ENCODE measurements at regions not wholly inside any gene's neighbourhood (a gene's known extent, or its start where the extent isn't known, plus 50 kb on each side); places are given as distances from the start of the nearest gene placed in this dataset.

DNA sequence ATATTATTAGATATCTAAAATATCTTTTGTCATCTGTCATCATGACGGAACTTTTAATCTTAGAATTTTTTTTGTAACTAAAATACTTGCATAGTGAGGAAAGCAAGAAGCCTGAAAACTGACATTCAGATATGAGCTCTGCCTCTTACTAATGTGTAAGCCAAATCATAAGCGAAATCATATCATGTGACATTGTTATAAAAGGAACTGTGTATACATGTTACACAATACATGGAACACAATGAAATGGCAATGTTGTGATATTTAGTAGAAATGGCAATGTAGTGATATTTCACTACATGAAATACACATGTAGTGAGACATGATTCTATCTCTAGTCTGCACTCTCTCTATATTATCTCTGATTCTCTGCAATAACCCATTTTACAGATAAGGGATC, 1016.4 kb upstream of the PIK3C3 start:
- TF ChIP-seq, protein P1, sequence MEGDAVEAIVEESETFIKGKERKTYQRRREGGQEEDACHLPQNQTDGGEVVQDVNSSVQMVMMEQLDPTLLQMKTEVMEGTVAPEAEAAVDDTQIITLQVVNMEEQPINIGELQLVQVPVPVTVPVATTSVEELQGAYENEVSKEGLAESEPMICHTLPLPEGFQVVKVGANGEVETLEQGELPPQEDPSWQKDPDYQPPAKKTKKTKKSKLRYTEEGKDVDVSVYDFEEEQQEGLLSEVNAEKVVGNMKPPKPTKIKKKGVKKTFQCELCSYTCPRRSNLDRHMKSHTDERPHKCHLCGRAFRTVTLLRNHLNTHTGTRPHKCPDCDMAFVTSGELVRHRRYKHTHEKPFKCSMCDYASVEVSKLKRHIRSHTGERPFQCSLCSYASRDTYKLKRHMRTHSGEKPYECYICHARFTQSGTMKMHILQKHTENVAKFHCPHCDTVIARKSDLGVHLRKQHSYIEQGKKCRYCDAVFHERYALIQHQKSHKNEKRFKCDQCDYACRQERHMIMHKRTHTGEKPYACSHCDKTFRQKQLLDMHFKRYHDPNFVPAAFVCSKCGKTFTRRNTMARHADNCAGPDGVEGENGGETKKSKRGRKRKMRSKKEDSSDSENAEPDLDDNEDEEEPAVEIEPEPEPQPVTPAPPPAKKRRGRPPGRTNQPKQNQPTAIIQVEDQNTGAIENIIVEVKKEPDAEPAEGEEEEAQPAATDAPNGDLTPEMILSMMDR (IDR thresholded peaks at IDR 0.05; ENCODE audit: borderline replicate concordance, extremely low read depth, insufficient read depth): no peak
- no peaks in the 10 kb centered on the region for H3K36me3 ChIP-seq (ENCODE audit: control insufficient read depth in 2 of 3, insufficient read depth in 3 of 3, low read length in 3 of 3)
- no peaks in the 10 kb centered on the region for H3K4me1 ChIP-seq (ENCODE audit: control insufficient read depth in 2 of 3, insufficient read depth in 2 of 3, low read depth in 1 of 3, low read length in 3 of 3)
- FAIRE-seq (no peak), DNase-seq (no peak)
- H3K27ac ChIP-seq (ENCODE audit: low read depth in 2 of 2, low read length in 2 of 2): no peak overlapping the region
- no peaks in the 10 kb centered on the region for H3K27me3 ChIP-seq (ENCODE audit: control insufficient read depth, insufficient read depth, low read length)
- intact Hi-C loops (cut with DNase I): no loop called here
- no peak overlapping the region for H3K9ac ChIP-seq (ENCODE audit: low read length in 3 of 3)
- no peak overlapping the region for H3K4me3 ChIP-seq (ENCODE audit: low read length in 3 of 3)
- no peaks in the 10 kb centered on the region for H3K9me3 ChIP-seq (ENCODE audit: control insufficient read depth in 2 of 3, insufficient read depth in 1 of 3, low read length in 3 of 3)

DNA sequence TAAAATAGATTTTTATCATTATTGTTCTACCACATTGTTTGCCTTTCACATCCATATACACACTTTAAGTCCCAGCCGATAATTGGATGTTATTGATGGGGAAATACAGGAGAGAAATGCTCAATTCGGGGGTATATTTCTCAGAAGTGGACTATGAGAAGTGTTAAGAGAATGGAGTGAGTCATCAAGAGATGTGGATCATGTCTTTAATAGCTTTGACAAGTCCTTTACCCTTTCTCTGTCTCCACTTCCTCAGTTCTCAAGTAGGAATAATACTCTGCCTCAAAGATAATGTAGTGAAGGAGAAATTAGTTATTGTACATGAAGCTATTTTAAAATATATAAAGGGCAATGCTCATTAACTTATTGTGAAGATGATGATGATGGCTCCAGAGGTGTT, 1017.6 kb upstream of the PIK3C3 start:
- intact Hi-C loops (cut with DNase I): no loop called here
- Histone ChIP-seq H3K36me3 (ENCODE audit: control insufficient read depth in 2 of 3, insufficient read depth in 3 of 3, low read length in 3 of 3) (no peaks in the 10 kb centered on the region), H3K9me3 (ENCODE audit: control insufficient read depth in 2 of 3, insufficient read depth in 1 of 3, low read length in 3 of 3) (no peaks in the 10 kb centered on the region), H3K27me3 (ENCODE audit: control insufficient read depth, insufficient read depth, low read length) (no peaks in the 10 kb centered on the region), H3K27ac (ENCODE audit: low read depth in 2 of 2, low read length in 2 of 2) (no peak overlapping the region), H3K4me3 (ENCODE audit: low read length in 3 of 3) (no peak overlapping the region), H3K4me1 (ENCODE audit: control insufficient read depth in 2 of 3, insufficient read depth in 2 of 3, low read depth in 1 of 3, low read length in 3 of 3) (no peaks in the 10 kb centered on the region), H3K9ac (ENCODE audit: low read length in 3 of 3) (no peak overlapping the region)
- no peak for DNase-seq
- TF ChIP-seq, protein P1 (IDR thresholded peaks at IDR 0.05; ENCODE audit: borderline replicate concordance, extremely low read depth, insufficient read depth): no peak
- FAIRE-seq: no peak

DNA sequence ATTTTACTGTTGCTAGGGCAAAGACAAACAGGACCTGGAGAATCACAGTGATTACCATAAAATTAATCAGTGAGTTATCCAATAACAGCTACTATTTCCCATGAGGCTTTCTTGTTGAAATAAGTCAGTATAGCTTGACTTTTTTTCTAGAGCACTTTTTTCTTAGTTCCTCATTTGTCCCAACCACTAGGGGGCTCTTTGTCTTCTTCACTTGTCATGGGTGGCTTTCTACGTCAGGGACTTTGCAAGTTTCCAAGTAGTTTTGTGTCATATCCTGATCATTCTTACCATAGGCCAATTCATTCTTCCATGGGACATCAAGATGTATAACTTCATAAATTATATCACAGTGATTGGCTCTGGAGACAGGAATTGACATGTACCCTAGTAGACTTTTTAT, 1019.6 kb upstream of the PIK3C3 start:
- Histone ChIP-seq H3K36me3 (ENCODE audit: control insufficient read depth in 2 of 3, insufficient read depth in 3 of 3, low read length in 3 of 3) (no peaks in the 10 kb centered on the region), H3K4me3 (ENCODE audit: low read length in 3 of 3) (no peak overlapping the region), H3K27ac (ENCODE audit: low read depth in 2 of 2, low read length in 2 of 2) (no peak overlapping the region), H3K4me1 (ENCODE audit: control insufficient read depth in 2 of 3, insufficient read depth in 2 of 3, low read depth in 1 of 3, low read length in 3 of 3) (no peaks in the 10 kb centered on the region), H3K27me3 (ENCODE audit: control insufficient read depth, insufficient read depth, low read length) (no peaks in the 10 kb centered on the region), H3K9me3 (ENCODE audit: control insufficient read depth in 2 of 3, insufficient read depth in 1 of 3, low read length in 3 of 3) (no peaks in the 10 kb centered on the region), H3K9ac (ENCODE audit: low read length in 3 of 3) (no peak overlapping the region)
- no peak for FAIRE-seq
- TF ChIP-seq, protein P1 (IDR thresholded peaks at IDR 0.05; ENCODE audit: borderline replicate concordance, extremely low read depth, insufficient read depth): peak; percentile 18
- intact Hi-C loops (cut with DNase I): no loop called here
- DNase-seq: no peak

DNA sequence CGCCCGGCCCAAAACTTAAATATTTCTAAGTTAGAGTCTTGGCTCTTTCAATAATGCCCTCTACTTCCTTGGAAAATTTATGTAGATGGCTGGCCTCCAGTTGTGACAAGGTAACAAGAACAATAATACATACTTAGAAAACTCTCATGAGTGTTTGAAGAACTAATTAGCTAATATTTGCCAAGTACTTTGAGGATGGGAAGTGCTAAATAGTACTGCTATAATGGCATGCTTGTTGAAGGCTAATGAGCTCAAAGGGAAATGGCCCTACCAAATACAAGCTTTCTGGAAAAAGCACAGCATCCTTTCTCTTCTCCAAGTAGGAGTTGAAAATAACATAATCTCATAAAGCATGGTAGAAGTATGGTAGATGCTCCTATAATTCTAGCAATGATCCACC, 1022.2 kb upstream of the PIK3C3 start:
- Histone ChIP-seq H3K27ac (ENCODE audit: low read depth in 2 of 2, low read length in 2 of 2) (no peak overlapping the region), H3K4me3 (ENCODE audit: low read length in 3 of 3) (no peak overlapping the region), H3K4me1 (ENCODE audit: control insufficient read depth in 2 of 3, insufficient read depth in 2 of 3, low read depth in 1 of 3, low read length in 3 of 3) (no peaks in the 10 kb centered on the region), H3K9ac (ENCODE audit: low read length in 3 of 3) (no peak overlapping the region), H3K9me3 (ENCODE audit: control insufficient read depth in 2 of 3, insufficient read depth in 1 of 3, low read length in 3 of 3) (no peaks in the 10 kb centered on the region), H3K36me3 (ENCODE audit: control insufficient read depth in 2 of 3, insufficient read depth in 3 of 3, low read length in 3 of 3) (no peaks in the 10 kb centered on the region), H3K27me3 (ENCODE audit: control insufficient read depth, insufficient read depth, low read length) (no peaks in the 10 kb centered on the region)
- DNase-seq (no peak), FAIRE-seq (no peak)
- intact Hi-C loops (cut with DNase I): no loop called here
- TF ChIP-seq, protein P1 (IDR thresholded peaks at IDR 0.05; ENCODE audit: borderline replicate concordance, extremely low read depth, insufficient read depth): no peak
